HCT116 (cell line): ENCODE measurements at regions not wholly inside any gene's neighbourhood (a gene's known extent, or its start where the extent isn't known, plus 50 kb on each side); places are given as distances from the start of the nearest gene placed in this dataset.

Source experiments
- ATAC-seq: fragments of 200-7000 bp; cut with Tn5 transposase; 2 replicates; pipeline ENCODE4 v1.9.1; 2020; ENCODE audit warnings: mild to moderate bottlenecking, moderate library complexity
- BruUV-seq: library from RNA; stranded (reverse); fragments of 400-500 nt; replicated peaks from 2 replicates; lab custom pipeline; 2021; lab: Mats Ljungman, UMichigan
- CTCF ChIA-PET: fragments of 300-600 bp; sonication (Branson Sonifier 250); formaldehyde crosslinking; loops from one replicate; lab custom pipeline; 2021; ENCODE audit warnings: antibody characterized with exemption; lab: Charles Lee
- POLR2A ChIA-PET: fragments of 300-600, 350-600 bp; sonication (Branson Sonifier 250); formaldehyde crosslinking; loops from one replicate; lab custom pipeline; 2021; ENCODE audit warnings: antibody characterized with exemption; lab: Charles Lee
- RAD21 ChIA-PET, 2 experiments: fragments of 300-600 bp; sonication (Branson Sonifier 250); formaldehyde crosslinking; loops; one replicate each; lab custom pipeline; 2023; ENCODE audit warnings: low total read pairs in 2 of 2; ENCODE audit not compliant: uncharacterized antibody in 2 of 2, unreplicated experiment in 2 of 2, low non-redundant PET in 1 of 2; lab: Charles Lee
- DNase-seq: peaks from one replicate; pipeline ENCODE4 v3.0.0-alpha.2; 2010; ENCODE audit warnings: low read depth, low spot score
- H2AFZ ChIP-seq: fragments of 200-600 bp; shearing (Covaris generic), sonication (generic); 2 replicates; pipeline ENCODE4 v1.6.1; 2017; ENCODE audit warnings: low read depth, mixed run types, mixed read lengths, antibody characterized with exemption, low read length; ENCODE audit not compliant: poor library complexity, severe bottlenecking
- H3K27ac ChIP-seq: 2 replicates; pipeline ENCODE4 v1.5.1; 2012; ENCODE audit warnings: low read depth, low read length
- H3K27me3 ChIP-seq: fragments of 200-600 bp; sonication (generic); 2 replicates; pipeline ENCODE4 v1.6.1; 2016; ENCODE audit warnings: mixed run types, low read length, mixed read lengths; ENCODE audit not compliant: insufficient read depth
- H3K36me3 ChIP-seq, 2 experiments: fragments of 200-500 bp in 1 of 2; fragments of 200-600 bp in 1 of 2; sonication (Bioruptor generic) in 1 of 2; sonication (generic) in 1 of 2; 2 replicates each; pipeline versions ENCODE4 v1.5.1 to v1.6.1; 2014 to 2016; ENCODE audit warnings: low read length in 2 of 2, inconsistent platforms in 1 of 2, mixed read lengths in 1 of 2, mixed run types in 1 of 2; ENCODE audit not compliant: insufficient read depth in 2 of 2, control insufficient read depth in 1 of 2
- H3K4me1 ChIP-seq, 2 experiments: fragments of 200-600 bp in 1 of 2; sonication (generic) in 1 of 2; 2 replicates each; pipeline versions ENCODE4 v1.5.1 to v1.6.1; 2012 to 2017; ENCODE audit warnings: low read length in 2 of 2, inconsistent platforms in 1 of 2, mild to moderate bottlenecking in 1 of 2, mixed read lengths in 1 of 2, mixed run types in 1 of 2, moderate library complexity in 1 of 2; ENCODE audit not compliant: insufficient read depth in 2 of 2, control insufficient read depth in 1 of 2
- H3K4me2 ChIP-seq: fragments of 200-600 bp; sonication (generic); 2 replicates; pipeline ENCODE4 v1.6.1; 2017; ENCODE audit warnings: mixed run types, low read length, mixed read lengths
- H3K4me3 ChIP-seq, 2 experiments: fragments of 200-600 bp in 1 of 2; sonication (generic) in 1 of 2; replicated peaks in 1 of 2; 2 replicates each; pipeline ENCODE4 v1.5.1; 2011 to 2016; ENCODE audit warnings: low read length in 2 of 2, control low read depth in 1 of 2, low read depth in 1 of 2, mild to moderate bottlenecking in 1 of 2, mixed read lengths in 1 of 2, mixed run types in 1 of 2
- H3K79me2 ChIP-seq: fragments of 200-600 bp; sonication (generic); 2 replicates; pipeline ENCODE4 v1.6.1; 2017; ENCODE audit warnings: mild to moderate bottlenecking, mixed run types, low read length, moderate library complexity, mixed read lengths; ENCODE audit not compliant: insufficient read depth
- H3K9ac ChIP-seq: fragments of 200-600 bp; sonication (generic); 2 replicates; pipeline ENCODE4 v1.6.1; 2016; ENCODE audit warnings: low read length, mixed read lengths
- H3K9me2 ChIP-seq: fragments of 200-600 bp; sonication (generic), shearing (Covaris generic); 2 replicates; pipeline ENCODE4 v1.6.1; 2017; ENCODE audit warnings: mixed run types, mild to moderate bottlenecking, moderate library complexity; ENCODE audit not compliant: insufficient read depth
- H3K9me3 ChIP-seq, 2 experiments: fragments of 200-500 bp in 1 of 2; fragments of 200-600 bp in 1 of 2; sonication (Bioruptor generic) in 1 of 2; sonication (generic) in 1 of 2; 2 replicates each; pipeline ENCODE4 v1.6.1; 2014 to 2017; ENCODE audit warnings: low read length in 2 of 2, mixed read lengths in 2 of 2, inconsistent platforms in 1 of 2, low read depth in 1 of 2, mild to moderate bottlenecking in 1 of 2, mixed run types in 1 of 2, moderate library complexity in 1 of 2; ENCODE audit not compliant: control insufficient read depth in 1 of 2, insufficient read depth in 1 of 2
- H4K20me1 ChIP-seq: fragments of 200-600 bp; sonication (generic), shearing (Covaris generic); 2 replicates; pipeline ENCODE4 v1.6.1; 2017; ENCODE audit warnings: mixed run types, mild to moderate bottlenecking, moderate library complexity; ENCODE audit not compliant: insufficient read depth
- CTCF ChIP-seq, 3 experiments: fragments of 200-600 bp in 1 of 3; sonication (generic) in 1 of 3; IDR thresholded peaks in 2 of 3; conservative IDR thresholded peaks in 1 of 3; 2 replicates each; pipeline ENCODE4 v1.5.1; 2012 to 2017; ENCODE audit warnings: low read depth in 2 of 3, low read length in 2 of 3, antibody characterized with exemption in 1 of 3, borderline replicate concordance in 1 of 3, control low read depth in 1 of 3, mild to moderate bottlenecking in 1 of 3, mixed read lengths in 1 of 3, mixed run types in 1 of 3, moderate library complexity in 1 of 3; ENCODE audit not compliant: insufficient read depth in 1 of 3
- EGR1 ChIP-seq: IDR thresholded peaks from 2 replicates; pipeline ENCODE4 v1.6.1; 2012; ENCODE audit warnings: low read depth
- ELF1 ChIP-seq: IDR thresholded peaks from 2 replicates; pipeline ENCODE4 v1.6.1; 2012; ENCODE audit warnings: low read depth, borderline replicate concordance
- EZH2 ChIP-seq: fragments of 200-600 bp; sonication (generic); IDR thresholded peaks from 2 replicates; pipeline ENCODE4 v1.6.1; 2017; ENCODE audit warnings: antibody characterized with exemption, mixed run types
- POLR2A ChIP-seq: IDR thresholded peaks from 2 replicates; pipeline ENCODE4 v1.7.0; 2011; ENCODE audit warnings: borderline replicate concordance; ENCODE audit not compliant: insufficient read depth, insufficient read length; ENCODE audit errors: extremely low read depth
- POLR2AphosphoS5 ChIP-seq: IDR thresholded peaks from 2 replicates; pipeline ENCODE4 v1.6.1; 2011; ENCODE audit warnings: mild to moderate bottlenecking, low read depth, low read length, moderate library complexity
- SIN3A ChIP-seq: IDR thresholded peaks from 2 replicates; pipeline ENCODE4 v1.6.1; 2012; ENCODE audit warnings: low read depth
- ZNF274 ChIP-seq: fragments of 200-500 bp; sonication (Bioruptor generic); IDR thresholded peaks from 2 replicates; pipeline ENCODE4 v1.6.1; 2014; ENCODE audit warnings: mild to moderate bottlenecking, low read depth, low read length, inconsistent platforms
- intact Hi-C: fragments of 100-400 bp; cut with micrococcal nuclease; formaldehyde crosslinking; loops from 2 replicates; pipeline ENCODE4 v1.10.0; 2022

GRCh38 chr2:200040831-200041230 lies 85.4 kb downstream of the MAIP1 start:
- Histone ChIP-seq H4K20me1 (no peaks in the 10 kb centered on the region), H2AFZ (no peak overlapping the region)
- ATAC-seq = no peak

More at GRCh38 chr2:200040831-200041230, 85.4 kb downstream of the MAIP1 start:
- no peaks in the 10 kb centered on the region for H3K36me3 ChIP-seq
- no peaks in the 10 kb centered on the region for H3K9me3 ChIP-seq
- RAD21 ChIA-PET = no interaction called here
- DNase-seq = no peak
- no peak for TF ChIP-seq POLR2AphosphoS5
- TF ChIP-seq ZNF274 = no peak
- TF ChIP-seq ELF1 = no peak
- no peak for TF ChIP-seq POLR2A
- TF ChIP-seq SIN3A = no peak
- no peak for TF ChIP-seq EGR1
- TF ChIP-seq CTCF (IDR thresholded peaks at IDR 0.05 in 2 of 3, conservative IDR thresholded peaks at IDR 0.05 in 1 of 3; ENCODE audit: borderline replicate concordance in 1 of 3, insufficient read depth in 1 of 3, low read depth in 2 of 3, low read length in 2 of 3) = no peak
- TF ChIP-seq EZH2 = no peak
- TF ChIP-seq, all 23 proteins: peak for 0
- POLR2A ChIA-PET = no interaction called here
- Histone ChIP-seq H3K27ac (no peak overlapping the region), H3K9me2 (no peaks in the 10 kb centered on the region), H3K9ac (no peak overlapping the region), H3K79me2 (no peaks in the 10 kb centered on the region), H3K27me3 (no peaks in the 10 kb centered on the region), H3K4me1 (peaks cover 0 to 4% of the 10 kb centered on the region in 2 experiments; a peak in 1 of 4 replicates), H3K4me3 (no peak overlapping the region), H3K4me2 (no peak overlapping the region)
- no TSS peak for BruUV-seq
- intact Hi-C loops = no loop called here
- CTCF ChIA-PET = no interaction called here
